ENCODE measurements at regions not wholly inside any gene's neighbourhood (a gene's known extent, or its start where the extent isn't known, plus 50 kb on each side); places are given as distances from the start of the nearest gene placed in this dataset.
"Not testable (repeated sequence)": the region's sequence is repeated elsewhere in the genome, so short reads cannot be mapped to it uniquely, and the experiment has no call there.

GRCh38 chr9:26125693-26126092, 447.4 kb upstream of the TUSC1 start:
- TF ChIP-seq, protein P1, sequence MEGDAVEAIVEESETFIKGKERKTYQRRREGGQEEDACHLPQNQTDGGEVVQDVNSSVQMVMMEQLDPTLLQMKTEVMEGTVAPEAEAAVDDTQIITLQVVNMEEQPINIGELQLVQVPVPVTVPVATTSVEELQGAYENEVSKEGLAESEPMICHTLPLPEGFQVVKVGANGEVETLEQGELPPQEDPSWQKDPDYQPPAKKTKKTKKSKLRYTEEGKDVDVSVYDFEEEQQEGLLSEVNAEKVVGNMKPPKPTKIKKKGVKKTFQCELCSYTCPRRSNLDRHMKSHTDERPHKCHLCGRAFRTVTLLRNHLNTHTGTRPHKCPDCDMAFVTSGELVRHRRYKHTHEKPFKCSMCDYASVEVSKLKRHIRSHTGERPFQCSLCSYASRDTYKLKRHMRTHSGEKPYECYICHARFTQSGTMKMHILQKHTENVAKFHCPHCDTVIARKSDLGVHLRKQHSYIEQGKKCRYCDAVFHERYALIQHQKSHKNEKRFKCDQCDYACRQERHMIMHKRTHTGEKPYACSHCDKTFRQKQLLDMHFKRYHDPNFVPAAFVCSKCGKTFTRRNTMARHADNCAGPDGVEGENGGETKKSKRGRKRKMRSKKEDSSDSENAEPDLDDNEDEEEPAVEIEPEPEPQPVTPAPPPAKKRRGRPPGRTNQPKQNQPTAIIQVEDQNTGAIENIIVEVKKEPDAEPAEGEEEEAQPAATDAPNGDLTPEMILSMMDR (IDR thresholded peaks at IDR 0.05; ENCODE audit: low read depth, low read length) = no peak
- DNase-seq (ENCODE audit: extremely low read depth, low read depth) = no peak

DNA sequence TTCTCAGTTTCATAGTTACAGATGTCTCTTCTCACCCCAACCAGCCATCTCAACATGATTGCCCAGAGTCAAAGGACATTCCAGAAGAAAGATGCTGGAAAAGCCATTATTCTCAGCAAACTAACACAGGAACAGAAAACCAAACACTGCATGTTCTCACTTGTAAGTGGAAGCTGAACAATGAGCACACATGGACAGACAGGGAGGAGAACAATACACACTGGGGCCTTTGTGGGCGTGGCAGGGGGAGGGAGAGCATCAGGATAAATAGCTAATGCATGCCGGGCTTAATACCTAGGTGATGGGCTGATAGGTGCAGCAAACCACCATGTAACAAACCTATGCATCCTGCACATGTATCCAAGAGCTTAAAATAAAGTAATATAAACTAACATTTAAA, 437.8 kb upstream of the TUSC1 start:
- not testable (repeated sequence) for DNase-seq (ENCODE audit: extremely low read depth, low read depth)

GRCh38 chr9:26112724-26113123, 434.5 kb upstream of the TUSC1 start:
- TF ChIP-seq, protein P1 (IDR thresholded peaks at IDR 0.05; ENCODE audit: low read depth, low read length) = no peak
- no peak for DNase-seq (ENCODE audit: extremely low read depth, low read depth)

DNA sequence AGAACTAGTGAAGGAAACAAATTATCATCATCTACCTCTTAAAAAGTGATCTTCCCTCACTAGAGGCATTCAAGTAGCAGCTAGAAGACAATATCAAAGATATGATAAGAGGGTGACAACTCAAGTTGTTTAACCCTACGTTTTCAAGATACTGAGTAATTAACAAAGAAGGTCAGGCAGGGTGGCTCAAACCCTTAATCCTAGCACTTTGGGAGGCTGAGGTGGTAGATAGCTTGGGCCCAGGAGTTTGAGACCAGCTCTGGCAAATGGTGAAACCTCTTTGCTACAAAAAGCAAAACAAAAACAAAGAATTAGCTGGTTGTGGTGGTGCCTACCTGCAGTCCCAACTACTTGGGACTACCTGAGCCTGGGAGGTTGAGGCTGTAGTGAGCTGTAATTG, 408.2 kb upstream of the TUSC1 start:
- DNase-seq (ENCODE audit: extremely low read depth, low read depth) = no peak
- TF ChIP-seq, protein P1 (IDR thresholded peaks at IDR 0.05; ENCODE audit: low read depth, low read length) = no peak

- TF ChIP-seq, protein P1 (IDR thresholded peaks at IDR 0.05; ENCODE audit: low read depth, low read length) = no peak
- DNase-seq (ENCODE audit: extremely low read depth, low read depth) = no peak
Measured at GRCh38 chr9:26081847-26082246, 403.6 kb upstream of the TUSC1 start.

- TF ChIP-seq, protein P1 (IDR thresholded peaks at IDR 0.05; ENCODE audit: low read depth, low read length) = no peak
Measured at GRCh38 chr9:26078706-26079105, 400.5 kb upstream of the TUSC1 start.

DNA sequence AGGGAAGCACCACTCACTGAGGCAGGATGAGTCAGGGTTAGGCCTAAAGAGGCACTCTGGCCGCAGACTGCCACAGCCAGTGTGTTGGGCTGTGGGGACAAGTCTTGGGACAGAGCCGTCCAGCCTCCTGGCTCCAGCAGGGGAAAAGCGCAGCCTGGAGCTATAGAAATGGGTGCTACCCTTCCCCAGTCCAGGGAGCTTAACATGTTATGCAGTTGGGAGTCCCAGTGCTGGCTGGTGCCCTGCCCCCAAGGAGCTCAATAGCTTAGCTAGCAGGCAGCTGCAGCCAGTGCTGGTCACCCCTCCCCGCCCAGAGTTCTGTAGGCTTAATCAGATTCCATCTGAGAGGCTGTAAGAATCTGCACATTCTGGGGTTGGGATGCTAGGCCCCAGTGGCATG, 399.6 kb upstream of the TUSC1 start:
- TF ChIP-seq, protein P1 (IDR thresholded peaks at IDR 0.05; ENCODE audit: low read depth, low read length) = no peak
- DNase-seq (ENCODE audit: extremely low read depth, low read depth) = no peak

More at GRCh38 chr9:26078706-26079105, 400.5 kb upstream of the TUSC1 start:
- DNase-seq (ENCODE audit: extremely low read depth, low read depth) = no peak

DNA sequence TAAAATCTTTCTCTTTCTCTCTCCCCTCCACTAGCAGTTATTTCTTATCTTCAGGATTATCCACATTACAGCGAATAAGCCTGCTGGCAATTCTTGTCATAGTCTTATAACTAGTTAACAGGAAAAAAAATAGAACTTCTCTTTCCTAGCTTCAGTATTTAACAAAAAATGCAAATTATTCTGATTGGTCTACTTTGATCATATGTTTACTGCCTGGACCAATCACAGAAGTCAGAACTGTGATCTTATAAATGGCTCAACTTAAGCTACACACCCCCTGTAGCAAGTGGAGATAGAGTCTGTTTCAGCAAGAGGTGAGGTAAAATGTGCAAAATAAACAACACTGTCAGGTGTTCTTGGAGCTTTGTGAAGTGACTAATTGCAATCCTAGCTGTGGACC, 389.4 kb upstream of the TUSC1 start:
- TF ChIP-seq, protein P1 (IDR thresholded peaks at IDR 0.05; ENCODE audit: low read depth, low read length) = no peak
- DNase-seq (ENCODE audit: extremely low read depth, low read depth) = no peak

Measured in AG09319 (cell line).